A549 (cell line): ENCODE measurements at regions not wholly inside any gene's neighbourhood (a gene's known extent, or its start where the extent isn't known, plus 50 kb on each side); places are given as distances from the start of the nearest gene placed in this dataset.

Experiments used
- ATAC-seq, 2 experiments: fragments of 200-7000 bp in 1 of 2; fragments of >200 bp in 1 of 2; cut with Nextera tagmentation in 1 of 2; cut with Tn5 transposase in 1 of 2; 3 replicates each; pipeline versions ENCODE4 v1.8.0 to v1.9.1; 2018 to 2020; ENCODE audit warnings: mild to moderate bottlenecking in 1 of 2, moderate library complexity in 1 of 2
- CTCF ChIA-PET: fragments of 300-600 bp; sonication (Branson Sonifier 250); formaldehyde crosslinking; extraction: SDS; loops from one replicate; lab custom pipeline; 2021; ENCODE audit warnings: antibody characterized with exemption, inconsistent platforms; lab: Yijun Ruan, JAX
- POLR2A ChIA-PET: fragments of 350-600 bp; formaldehyde crosslinking; extraction: SDS; loops from one replicate; lab custom pipeline; 2021; ENCODE audit warnings: antibody characterized with exemption, inconsistent platforms; lab: Yijun Ruan, JAX
- DNase-seq, 2 experiments: peaks; one replicate each; pipeline versions ENCODE4 v3.0.0 to v3.0.0-alpha.2; 2011 to 2016; ENCODE audit warnings: low read depth in 1 of 2, low spot score in 1 of 2
- FAIRE-seq: peaks from 2 replicates; lab custom pipeline; 2011; peaks lifted over from hg19 to GRCh38; lab: Jason Lieb, UNC
- H3K27ac ChIP-seq, 2 experiments: fragments of >200 bp; sonication (Bioruptor Twin); formaldehyde crosslinking; 3 replicates each; pipeline ENCODE4 v1.5.1; 2016 to 2017
- H3K4me1 ChIP-seq: fragments of >200 bp; sonication (Bioruptor Twin); formaldehyde crosslinking; 3 replicates; pipeline ENCODE4 v1.6.1; 2016
- H3K4me2 ChIP-seq: fragments of >200 bp; sonication (Bioruptor Twin); formaldehyde crosslinking; 3 replicates; pipeline ENCODE4 v1.6.1; 2016
- H3K4me3 ChIP-seq: fragments of >200 bp; sonication (Bioruptor Twin); formaldehyde crosslinking; 3 replicates; pipeline ENCODE4 v1.5.1; 2016
- H3K9me3 ChIP-seq: fragments of >200 bp; sonication (Bioruptor Twin); formaldehyde crosslinking; 3 replicates; pipeline ENCODE4 v1.6.1; 2016
- BCL3 ChIP-seq: fragments of >200 bp; sonication (Bioruptor Twin); formaldehyde crosslinking; IDR thresholded peaks from 3 replicates; pipeline ENCODE4 v1.6.1; 2016
- CEBPB ChIP-seq, 2 experiments: fragments of >200 bp in 1 of 2; sonication (Bioruptor Twin) in 1 of 2; formaldehyde crosslinking in 1 of 2; IDR thresholded peaks; 2 replicates each; pipeline ENCODE4 v1.6.1; 2012 to 2016
- CHD2 ChIP-seq: fragments of 150-350 bp; IDR thresholded peaks from 2 replicates; pipeline ENCODE4 v1.6.1; 2014; ENCODE audit warnings: low read length; ENCODE audit not compliant: partially characterized antibody
- E2F6 ChIP-seq: IDR thresholded peaks from 2 replicates; pipeline ENCODE4 v1.6.1; 2012; ENCODE audit warnings: low read depth, borderline replicate concordance
- EHMT2 ChIP-seq: fragments of 200-600 bp; sonication (generic); IDR thresholded peaks from 2 replicates; pipeline ENCODE4 v1.6.1; 2016; ENCODE audit warnings: antibody characterized with exemption, low read depth, mild to moderate bottlenecking, moderate library complexity
- FOSL2 ChIP-seq, 2 experiments: fragments of 450-650 bp in 1 of 2; fragments of >200 bp in 1 of 2; sonication (Bioruptor Twin) in 1 of 2; formaldehyde crosslinking; IDR thresholded peaks; 2 replicates each; pipeline versions ENCODE4 v1.5.0 to v1.6.1; 2016 to 2020; ENCODE audit warnings: mild to moderate bottlenecking in 1 of 2, moderate library complexity in 1 of 2
- FOXS1 ChIP-seq: fragments of 250-450 bp; sonication (Bioruptor Pico); IDR thresholded peaks from 2 replicates; pipeline ENCODE4 v1.5.0; 2020; ENCODE audit warnings: mild to moderate bottlenecking, moderate library complexity
- HES2 ChIP-seq: fragments of >200 bp; sonication (Bioruptor Twin); formaldehyde crosslinking; IDR thresholded peaks from 2 replicates; pipeline ENCODE4 v1.6.1; 2016
- HOXA7 ChIP-seq: fragments of 250-450 bp; sonication (Bioruptor Pico); IDR thresholded peaks from 2 replicates; pipeline ENCODE4 v1.5.0; 2020; ENCODE audit warnings: mild to moderate bottlenecking, moderate library complexity
- HOXB13 ChIP-seq: fragments of 250-450 bp; sonication (Bioruptor Pico); IDR thresholded peaks from 2 replicates; pipeline ENCODE4 v1.5.0; 2020; ENCODE audit warnings: low read depth, mild to moderate bottlenecking, moderate library complexity
- JUNB ChIP-seq: fragments of >200 bp; sonication (Bioruptor Twin); formaldehyde crosslinking; IDR thresholded peaks from 2 replicates; pipeline ENCODE4 v1.6.1; 2016
- KDM5A ChIP-seq: fragments of 200-600 bp; sonication (generic); IDR thresholded peaks from 2 replicates; pipeline ENCODE4 v1.6.1; 2016; ENCODE audit warnings: antibody characterized with exemption, mild to moderate bottlenecking
- MAFK ChIP-seq: fragments of 450-650 bp; IDR thresholded peaks from 2 replicates; pipeline ENCODE4 v1.6.1; 2014; ENCODE audit not compliant: partially characterized antibody
- MYC ChIP-seq: IDR thresholded peaks from 2 replicates; pipeline ENCODE4 v1.6.1; 2012; ENCODE audit warnings: mild to moderate bottlenecking, inconsistent platforms, low read length, improper control_type of control experiment, borderline replicate concordance
- NFE2L2 ChIP-seq: fragments of 150-350 bp; conservative IDR thresholded peaks from 2 replicates; pipeline ENCODE4 v1.6.1; 2014; ENCODE audit warnings: low read length
- PBX3 ChIP-seq: IDR thresholded peaks from 2 replicates; pipeline ENCODE4 v1.6.1; 2012
- POLR2AphosphoS2 ChIP-seq: conservative IDR thresholded peaks from 2 replicates; pipeline ENCODE4 v1.6.1; 2012; ENCODE audit warnings: low read length, improper control_type of control experiment, inconsistent platforms
- RAD21 ChIP-seq, 2 experiments: fragments of >200 bp in 1 of 2; sonication (Bioruptor Twin) in 1 of 2; formaldehyde crosslinking in 1 of 2; IDR thresholded peaks in 1 of 2; conservative IDR thresholded peaks in 1 of 2; 2 replicates in 1 of 2; 3 replicates in 1 of 2; pipeline ENCODE4 v1.6.1; 2012 to 2018; ENCODE audit warnings: inconsistent platforms in 1 of 2
- RCOR1 ChIP-seq: fragments of 150-350 bp; IDR thresholded peaks from 2 replicates; pipeline ENCODE4 v1.6.1; 2014; ENCODE audit warnings: antibody characterized with exemption, low read length, low read depth
- REST ChIP-seq: fragments of 200-600 bp; sonication (generic); IDR thresholded peaks from 2 replicates; pipeline ENCODE4 v1.6.1; 2016; ENCODE audit warnings: antibody characterized with exemption, mild to moderate bottlenecking, moderate library complexity
- RNF2 ChIP-seq: fragments of 200-600 bp; sonication (generic); IDR thresholded peaks from 2 replicates; pipeline ENCODE4 v1.6.1; 2016; ENCODE audit warnings: low read depth, mild to moderate bottlenecking, antibody characterized with exemption, moderate library complexity, borderline replicate concordance
- SREBF2 ChIP-seq: fragments of 450-650 bp; IDR thresholded peaks from 2 replicates; pipeline ENCODE4 v1.6.1; 2014; ENCODE audit warnings: mild to moderate bottlenecking, moderate library complexity
- TFCP2L1 ChIP-seq: fragments of 250-450 bp; sonication (Bioruptor Pico); IDR thresholded peaks from 2 replicates; pipeline ENCODE4 v1.5.0; 2021; ENCODE audit warnings: mild to moderate bottlenecking
- TP53 ChIP-seq: fragments of 250-450 bp; sonication (Bioruptor Pico); IDR thresholded peaks from 2 replicates; pipeline ENCODE4 v1.5.0; 2021; ENCODE audit warnings: mild to moderate bottlenecking, moderate library complexity
- ZSCAN20 ChIP-seq: fragments of 250-450 bp; sonication (Bioruptor Pico); IDR thresholded peaks from 2 replicates; pipeline ENCODE4 v1.8.0; 2022; ENCODE audit warnings: mild to moderate bottlenecking, moderate library complexity
- WGBS: methylation state at CpG from one replicate; pipeline ENCODE4 v1.1.6; 2017; ENCODE audit errors: missing lambda C conversion rate; 5-methylcytosine and 5-hydroxymethylcytosine counted together

- TF ChIP-seq CEBPB (IDR thresholded peaks at IDR 0.05): no peak
- no peak for TF ChIP-seq REST
- TF ChIP-seq E2F6: peak; percentile 53; the same call in 1 of the 2 replicates
- TF ChIP-seq JUNB: peak; percentile 39; the same call in 1 of the 2 replicates
- TF ChIP-seq SREBF2: no peak
- TF ChIP-seq FOXS1 (CRISPR knock-in tag): no peak
- no peak for TF ChIP-seq HES2
- no peak for TF ChIP-seq RNF2
- TF ChIP-seq TFCP2L1: no peak
- no peak for TF ChIP-seq ZSCAN20 (CRISPR knock-in tag)
- no peak for TF ChIP-seq MYC
- TF ChIP-seq EHMT2: no peak
- TF ChIP-seq FOSL2 (IDR thresholded peaks at IDR 0.05): peak; percentile 57; the same call in 1 of the 2 replicates
- TF ChIP-seq FOSL2 (CRISPR knock-in tag; IDR thresholded peaks at IDR 0.05): peak; percentile 47; the same call in 1 of the 2 replicates
- peaks cover 19% of the 10 kb centered on the region for H3K4me1 ChIP-seq
- peak overlapping the region; percentile 20 to 63; a peak in 4 of 6 replicates for H3K27ac ChIP-seq
- H3K4me2 ChIP-seq: peak overlapping the region; percentile 31
- FAIRE-seq: no peak
- 24% methylated on average over 3 of the region's 3 CpGs for WGBS
- H3K9me3 ChIP-seq: no peaks in the 10 kb centered on the region
- POLR2A ChIA-PET: no interaction called here
- peak in 1 of 2 experiments; percentile 25 for DNase-seq
- CTCF ChIA-PET: interaction anchor here (1.3 kb wide), 2 partner anchors 10 to 307 kb away, joined by 3 read pairs; no protein-coding TSS in a partner anchor
- H3K4me3 ChIP-seq: no peak overlapping the region
- peak; percentile 88 for ATAC-seq
Measured at GRCh38 chr2:71843391-71843850, 304.2 kb downstream of the CYP26B1 start.

GRCh38 chr2:71842744-71843143, 304.9 kb downstream of the CYP26B1 start:
- Histone ChIP-seq H3K4me1 (peaks cover 19% of the 10 kb centered on the region), H3K27ac (no peak overlapping the region; a peak in 1 of 6 replicates), H3K4me2 (no peak overlapping the region; the same call in 2 of the 3 replicates), H3K9me3 (no peaks in the 10 kb centered on the region), H3K4me3 (no peak overlapping the region)
- no peak for FAIRE-seq
- TF ChIP-seq HOXB13 (CRISPR knock-in tag) (no peak), TP53 (CRISPR knock-in tag) (no peak), RCOR1 (no peak), RAD21 (conservative IDR thresholded peaks at IDR 0.05 in 1 of 2, IDR thresholded peaks at IDR 0.05 in 1 of 2) (no peak), JUNB (no peak), KDM5A (no peak), MAFK (no peak), NFE2L2 (no peak), POLR2AphosphoS2 (no peak), BCL3 (no peak), HOXA7 (CRISPR knock-in tag) (no peak), CHD2 (no peak), RNF2 (no peak), PBX3 (no peak)
- POLR2A ChIA-PET: no interaction called here
- no peak for ATAC-seq
- CTCF ChIA-PET: interaction anchor here (1.3 kb wide), 1 partner anchor 308 kb away, joined by 3 read pairs; no protein-coding TSS in a partner anchor
- DNase-seq: no peak
- WGBS: 85% methylated on average over 4 of the region's 4 CpGs
